HG03066 (cell line): ENCODE measurements at regions not wholly inside any gene's neighbourhood (a gene's known extent, or its start where the extent isn't known, plus 50 kb on each side); places are given as distances from the start of the nearest gene placed in this dataset.

Experiments used
- ATAC-seq: cut with Tn5 transposase; IDR thresholded peaks from one replicate; pipeline ENCODE4 v1.9.1; 2021; ENCODE audit warnings: low read depth; ENCODE audit not compliant: unreplicated experiment

DNA sequence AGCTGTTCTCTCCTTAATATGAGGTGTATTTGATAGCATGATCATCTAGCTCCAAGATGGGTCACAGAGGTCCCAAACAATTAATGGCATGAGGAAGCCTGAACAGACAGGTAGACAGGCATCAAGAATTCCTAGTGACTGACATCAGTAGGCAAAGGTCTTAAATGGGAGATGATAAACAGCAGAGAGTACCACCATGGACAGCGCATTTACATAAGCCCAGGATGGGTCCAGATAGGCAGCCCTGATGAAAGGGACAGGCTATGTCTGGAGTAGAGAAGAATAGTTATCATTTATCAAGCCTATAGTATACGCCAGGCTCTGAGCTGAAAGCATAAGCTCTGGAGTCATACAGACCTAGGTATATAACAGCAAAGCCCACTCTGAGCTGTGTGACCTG is 434.7 kb upstream of the SETBP1 start:
- no peak for ATAC-seq

DNA sequence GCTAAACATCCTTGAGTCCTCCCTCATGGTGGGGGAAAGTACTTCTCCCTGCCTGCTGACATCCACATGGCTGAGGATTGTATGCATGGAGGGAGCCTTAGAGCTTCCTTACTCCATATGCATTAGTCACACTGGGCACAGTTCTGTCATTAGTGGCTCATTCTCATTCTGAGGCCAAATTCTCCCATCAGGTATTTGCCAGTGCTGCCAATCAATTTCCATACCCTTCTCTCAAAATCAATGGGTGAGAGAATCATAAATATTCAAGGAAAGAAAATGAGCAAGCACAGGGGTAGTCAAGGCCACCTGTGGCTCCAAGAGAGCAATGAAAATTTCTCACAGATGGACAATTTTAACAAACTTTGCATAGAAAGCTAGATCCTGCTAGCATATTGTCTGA is 422.6 kb upstream of the SETBP1 start:
- no peak for ATAC-seq

DNA sequence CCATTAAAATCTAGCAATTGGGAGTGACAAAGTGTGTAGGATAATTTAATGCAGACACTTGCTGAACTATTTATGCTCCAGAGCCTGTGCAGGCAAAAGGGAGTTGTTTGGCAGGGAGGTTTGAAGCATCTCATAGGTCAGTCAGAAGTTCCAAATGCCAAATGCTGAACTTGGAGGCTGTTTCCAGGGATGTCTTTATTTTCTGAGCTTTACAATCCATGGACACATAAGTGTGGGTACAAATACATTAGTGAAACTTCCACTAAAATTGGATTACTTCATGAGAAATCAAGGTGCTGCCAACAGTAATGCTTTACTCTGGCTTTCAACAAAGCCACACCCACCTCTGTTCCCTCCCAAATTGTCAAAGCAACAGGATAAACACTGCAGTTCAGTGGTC is 422.1 kb upstream of the SETBP1 start:
- no peak for ATAC-seq

DNA sequence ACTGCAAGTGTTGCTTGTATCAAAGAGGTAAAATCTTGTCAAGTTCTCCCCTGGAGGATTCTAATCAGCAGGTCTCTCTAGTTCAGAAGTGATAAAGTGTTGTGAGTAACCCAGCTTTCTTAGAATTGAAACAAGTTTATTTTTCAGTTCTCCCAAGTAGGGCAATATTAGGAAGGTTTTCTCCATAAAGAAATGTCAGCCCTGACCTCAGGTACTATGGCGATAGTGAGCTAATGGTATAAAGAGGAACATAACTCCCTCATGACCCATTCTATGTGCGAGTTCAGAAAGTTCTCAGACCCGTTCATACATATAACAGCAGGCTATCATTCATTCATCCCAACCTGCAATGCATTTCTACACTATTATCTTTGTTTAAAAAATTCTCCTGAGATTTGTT is 421.1 kb upstream of the SETBP1 start:
- no peak for ATAC-seq

DNA sequence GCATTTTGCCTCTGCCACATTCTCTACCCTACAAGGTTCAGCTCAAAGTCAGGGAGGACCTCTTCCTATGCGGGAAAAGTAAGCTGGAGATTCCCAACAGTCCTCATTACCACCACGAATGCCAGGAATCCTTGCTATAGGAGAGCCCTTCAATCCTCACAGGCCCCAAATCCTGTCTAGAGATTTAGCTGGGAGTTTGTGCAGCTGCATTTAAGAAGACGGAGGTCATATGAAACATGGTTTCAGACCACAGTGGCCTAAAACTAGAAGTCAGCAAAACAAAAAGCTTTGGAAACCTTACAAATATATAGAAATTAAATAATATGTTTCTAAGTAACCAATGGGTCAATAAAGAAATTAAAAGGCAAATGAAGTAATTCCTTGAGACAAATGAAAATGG is 415.3 kb upstream of the SETBP1 start:
- no peak for ATAC-seq

DNA sequence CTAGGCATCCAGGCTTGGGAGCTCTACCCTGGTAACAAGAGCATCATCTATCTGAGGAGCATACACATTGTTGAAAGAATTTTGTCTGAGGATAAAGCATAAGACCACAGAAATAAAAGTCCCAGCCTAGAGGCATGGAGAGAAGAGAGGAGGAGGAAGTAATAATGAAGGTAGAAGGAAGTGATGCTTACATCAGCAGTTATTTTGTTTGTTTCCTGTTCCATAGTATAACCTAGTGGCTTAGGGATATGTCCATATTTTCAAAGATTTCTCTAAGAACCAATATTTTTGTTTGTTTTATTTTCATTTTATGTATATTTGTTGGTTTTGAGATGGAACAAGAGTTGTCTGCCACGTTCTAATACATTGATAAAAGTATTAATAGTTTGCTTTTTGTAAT is 407.4 kb upstream of the SETBP1 start:
- no peak for ATAC-seq

DNA sequence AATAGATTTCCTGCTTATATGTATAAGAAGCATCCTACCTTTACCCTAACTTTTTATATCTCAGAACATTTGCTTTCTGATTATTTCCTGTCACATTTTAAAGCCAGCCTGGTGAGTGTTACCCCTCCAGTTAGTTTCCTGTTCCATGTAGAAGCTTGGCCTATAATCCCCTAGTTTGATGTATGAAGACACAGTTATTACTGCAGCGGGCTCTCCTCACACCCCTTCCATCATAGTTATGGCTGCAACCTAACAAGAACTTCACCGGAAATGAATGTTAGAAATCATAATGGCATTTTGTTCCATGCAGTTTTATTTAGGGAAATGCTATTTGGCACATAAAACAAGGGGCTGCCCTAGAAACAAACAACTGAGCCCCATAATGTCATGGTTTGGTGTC is 400.2 kb upstream of the SETBP1 start:
- ATAC-seq: no peak

DNA sequence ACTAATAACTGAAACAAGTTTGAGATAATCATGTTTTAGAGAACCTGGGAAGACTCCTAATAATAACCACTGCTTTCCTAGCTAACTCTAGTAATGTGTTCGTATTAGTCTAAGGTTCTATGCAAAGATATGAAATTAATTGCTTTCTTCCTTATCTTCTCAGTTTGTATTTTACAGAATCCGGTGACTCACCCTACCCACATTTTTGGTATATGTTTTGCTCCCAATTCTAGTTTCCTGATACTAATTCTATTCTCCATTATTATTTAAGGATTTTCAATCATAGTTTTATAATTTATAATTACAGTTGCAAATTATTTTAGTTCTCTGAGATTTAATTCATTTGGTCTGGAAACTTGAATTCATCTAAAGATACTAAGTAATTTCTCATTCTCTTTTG is 394.6 kb upstream of the SETBP1 start:
- ATAC-seq: no peak

DNA sequence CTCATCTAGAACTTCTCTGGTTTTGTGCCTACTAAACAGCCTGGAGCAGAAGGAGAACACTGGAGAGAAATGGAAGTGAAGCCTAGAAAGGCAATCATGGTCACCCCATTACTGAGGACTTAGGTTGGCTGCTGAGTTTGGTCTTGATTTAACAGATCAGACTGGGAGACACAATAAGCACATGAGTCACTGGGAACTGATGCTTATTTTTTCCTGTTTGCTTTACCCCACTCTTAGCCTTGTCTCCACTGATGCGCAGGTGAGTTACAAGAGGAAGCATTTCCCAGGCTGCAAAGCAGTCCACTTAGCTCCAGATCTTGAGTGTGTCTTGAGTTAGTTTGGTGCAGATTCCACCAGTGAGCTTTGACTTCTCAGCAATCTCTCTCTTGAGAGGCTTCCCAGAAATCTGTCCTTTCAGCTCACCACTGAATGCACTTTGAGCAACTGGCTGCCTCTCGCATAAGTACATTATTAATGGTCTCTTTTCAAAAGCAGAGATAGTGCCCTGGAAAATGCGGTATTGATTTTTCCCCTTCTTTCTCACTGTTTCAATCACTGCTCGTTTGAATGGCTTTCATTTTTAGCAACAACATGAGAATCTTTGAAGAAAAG is 390.2 kb upstream of the SETBP1 start:
- no peak for ATAC-seq

DNA sequence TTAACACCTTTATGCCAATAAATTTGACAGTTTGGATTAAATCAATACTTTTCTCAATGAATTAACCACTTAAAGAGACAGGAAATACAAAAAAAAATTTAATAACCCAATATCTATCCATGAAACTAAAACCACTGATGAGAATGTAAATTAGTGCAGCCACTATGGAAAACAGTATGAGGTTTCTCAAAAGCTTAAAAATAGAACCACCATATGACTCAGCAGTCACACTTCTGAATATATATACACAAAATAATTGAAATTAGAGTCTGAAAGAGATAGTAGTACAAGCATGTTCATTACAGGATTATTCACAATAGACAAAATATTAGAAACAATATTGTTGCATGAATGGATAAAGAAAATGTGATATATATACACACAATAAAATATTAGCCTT is 382.1 kb upstream of the SETBP1 start:
- ATAC-seq: no peak

DNA sequence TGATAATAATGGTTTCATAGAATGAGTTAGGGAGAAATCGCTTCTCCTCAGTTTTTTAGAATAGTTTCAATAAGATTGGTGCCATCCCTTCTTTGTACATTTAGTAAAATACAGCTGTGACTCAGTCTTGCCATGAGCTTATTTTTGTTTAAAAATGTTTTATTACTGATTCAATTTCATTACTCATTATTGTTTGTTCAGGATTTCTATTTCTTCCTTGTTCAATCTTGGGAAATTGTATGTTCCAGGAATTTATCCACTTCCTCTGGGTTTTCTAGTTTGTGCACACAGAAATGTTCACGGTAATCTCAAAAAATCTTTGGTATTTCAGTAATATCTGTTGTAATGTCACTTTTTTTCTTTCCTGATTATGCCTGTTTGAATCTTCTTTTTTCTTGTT is 371.5 kb upstream of the SETBP1 start:
- no peak for ATAC-seq

DNA sequence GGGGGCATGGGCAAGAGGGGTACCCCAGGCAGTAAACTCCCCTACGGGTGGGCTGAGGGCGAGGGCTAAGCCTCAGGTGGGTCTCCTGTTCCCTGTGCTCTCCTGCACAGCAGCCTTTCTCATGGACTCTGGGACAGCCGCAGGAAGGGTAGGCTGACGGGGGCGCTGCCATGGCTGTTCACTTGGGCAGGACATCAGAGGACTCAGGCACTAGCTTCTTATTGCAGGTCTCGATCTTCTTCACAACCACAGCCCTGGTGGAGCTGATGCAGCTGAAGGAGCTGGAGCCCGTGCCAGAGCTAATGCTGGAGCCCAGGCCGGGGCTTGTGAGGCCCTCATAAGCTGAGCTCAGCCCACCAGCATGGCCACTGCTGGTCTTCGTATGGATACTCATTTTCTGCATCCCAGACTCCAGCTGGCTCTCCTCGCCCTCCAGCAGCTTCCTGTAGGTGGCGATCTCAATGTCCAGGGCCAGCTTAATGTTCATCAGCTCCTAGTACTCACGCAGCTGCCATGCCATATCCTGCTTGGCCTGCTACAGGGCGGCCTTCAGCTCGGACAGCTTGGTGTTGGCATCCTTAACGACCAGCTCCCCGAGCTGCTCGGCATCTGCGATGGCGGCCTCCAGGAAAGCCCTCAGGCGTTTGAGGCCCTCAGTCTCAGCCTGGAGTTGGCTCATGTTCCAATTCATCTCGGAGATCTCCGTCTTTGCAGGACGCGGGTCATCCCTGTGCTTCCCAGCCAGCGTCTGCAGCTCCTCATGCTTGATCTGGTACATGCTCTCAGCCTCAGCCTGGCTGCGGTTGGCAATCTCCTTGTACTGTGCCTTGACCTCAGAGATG is 359.8 kb upstream of the SETBP1 start:
- ATAC-seq: no peak

DNA sequence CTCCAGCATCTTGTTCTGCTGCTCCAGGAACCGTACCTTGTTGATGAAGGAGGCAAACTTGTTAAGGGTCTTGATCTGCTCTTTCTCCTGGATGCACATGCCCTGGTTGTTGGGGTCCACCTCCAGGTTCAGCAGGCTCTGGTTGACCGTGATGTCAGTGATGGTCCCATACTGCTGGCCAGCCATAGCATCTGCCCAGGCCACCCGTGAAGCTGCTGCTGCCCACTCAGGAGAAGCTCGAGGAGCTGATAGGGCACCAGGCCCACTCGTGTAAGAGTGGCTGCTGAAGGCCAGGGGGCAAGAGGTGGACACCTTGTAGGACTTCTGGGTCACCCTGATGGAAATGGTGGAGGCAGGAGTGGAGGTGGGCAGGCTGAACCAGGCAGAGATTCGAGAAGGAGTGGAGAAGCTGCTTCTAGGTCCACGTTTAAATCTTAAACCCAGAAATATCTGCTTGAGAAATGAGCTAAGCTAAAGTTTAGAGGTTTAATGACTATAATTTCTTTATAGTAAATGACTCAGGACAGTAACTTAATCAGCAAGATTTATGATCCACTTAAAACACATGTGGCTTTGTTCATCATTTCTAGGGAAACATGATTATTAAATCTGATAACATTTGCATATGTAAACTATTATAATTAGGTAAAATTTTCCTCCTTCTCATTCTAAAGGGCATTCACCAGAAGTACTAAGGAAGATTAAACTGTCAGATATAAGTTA is 358.7 kb upstream of the SETBP1 start:
- ATAC-seq: no peak

DNA sequence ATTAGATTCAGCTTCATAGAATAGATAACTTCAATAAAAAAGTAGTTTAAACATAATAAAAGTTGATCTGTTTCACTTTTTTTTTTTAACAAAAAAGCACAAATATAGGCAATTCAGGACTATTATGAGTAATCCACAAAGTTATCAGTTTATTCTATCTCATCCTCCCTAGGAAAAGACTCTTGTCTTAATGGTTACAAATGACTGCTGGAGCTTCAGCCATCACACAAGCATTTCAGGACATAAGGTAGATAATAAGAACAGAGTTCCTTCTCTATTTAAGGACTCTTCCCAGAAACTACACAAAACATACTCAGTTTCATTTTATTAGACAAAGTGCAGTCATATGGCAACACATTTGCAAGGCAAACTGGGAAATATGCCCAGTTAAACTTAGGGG is 357.6 kb upstream of the SETBP1 start:
- ATAC-seq: no peak

DNA sequence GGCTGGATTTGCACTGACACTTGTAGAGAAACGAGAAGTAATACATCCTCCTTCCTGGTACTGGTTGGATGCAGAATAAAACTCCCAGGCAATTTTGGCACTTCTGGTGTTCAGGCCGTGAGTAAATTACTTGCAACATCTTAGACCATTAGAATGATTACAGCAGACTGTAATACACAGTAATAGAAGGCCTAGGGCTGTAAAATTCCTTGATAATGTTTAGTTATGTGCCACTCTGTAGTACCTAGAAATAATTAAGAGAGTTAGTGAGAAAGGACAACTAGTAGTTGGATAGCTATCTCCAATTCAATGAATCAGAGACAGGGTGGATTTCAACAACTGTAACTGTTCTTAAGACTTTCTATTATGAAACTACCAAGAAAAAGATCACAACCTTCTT is 356.3 kb upstream of the SETBP1 start:
- no peak for ATAC-seq

DNA sequence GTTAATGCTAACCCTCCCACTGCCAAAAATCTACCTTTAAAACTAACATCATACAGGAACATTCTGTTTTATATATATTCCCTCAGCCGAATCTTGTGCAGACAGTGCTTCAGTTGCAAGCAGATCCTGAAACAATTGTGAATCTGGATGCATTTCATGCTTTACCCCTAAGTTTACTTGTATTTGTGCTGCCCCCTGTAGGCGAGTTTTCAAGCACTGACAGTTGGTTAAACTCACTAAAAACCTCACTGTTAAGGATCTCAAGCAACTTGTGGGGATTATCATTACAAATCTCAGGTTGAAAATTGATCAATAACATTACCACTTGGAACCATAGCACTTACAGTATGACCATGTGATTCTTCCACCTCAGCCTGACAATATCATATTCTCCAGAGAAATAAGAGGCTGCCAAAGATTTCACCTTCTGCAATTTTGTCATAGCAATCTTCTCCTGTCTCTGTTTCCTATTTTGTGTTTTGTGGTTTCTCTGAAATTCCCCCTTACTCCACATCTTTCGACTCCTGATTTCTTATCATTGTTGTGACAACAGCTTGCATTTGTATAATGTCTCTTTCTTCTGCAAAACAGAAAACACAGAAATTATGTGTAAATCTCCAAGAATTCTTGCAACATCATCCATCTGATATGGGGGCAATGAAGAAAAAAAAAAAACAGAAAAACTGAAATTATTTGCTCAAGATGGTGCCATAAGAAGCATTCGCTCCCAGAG is 354.6 kb upstream of the SETBP1 start:
- ATAC-seq: no peak

DNA sequence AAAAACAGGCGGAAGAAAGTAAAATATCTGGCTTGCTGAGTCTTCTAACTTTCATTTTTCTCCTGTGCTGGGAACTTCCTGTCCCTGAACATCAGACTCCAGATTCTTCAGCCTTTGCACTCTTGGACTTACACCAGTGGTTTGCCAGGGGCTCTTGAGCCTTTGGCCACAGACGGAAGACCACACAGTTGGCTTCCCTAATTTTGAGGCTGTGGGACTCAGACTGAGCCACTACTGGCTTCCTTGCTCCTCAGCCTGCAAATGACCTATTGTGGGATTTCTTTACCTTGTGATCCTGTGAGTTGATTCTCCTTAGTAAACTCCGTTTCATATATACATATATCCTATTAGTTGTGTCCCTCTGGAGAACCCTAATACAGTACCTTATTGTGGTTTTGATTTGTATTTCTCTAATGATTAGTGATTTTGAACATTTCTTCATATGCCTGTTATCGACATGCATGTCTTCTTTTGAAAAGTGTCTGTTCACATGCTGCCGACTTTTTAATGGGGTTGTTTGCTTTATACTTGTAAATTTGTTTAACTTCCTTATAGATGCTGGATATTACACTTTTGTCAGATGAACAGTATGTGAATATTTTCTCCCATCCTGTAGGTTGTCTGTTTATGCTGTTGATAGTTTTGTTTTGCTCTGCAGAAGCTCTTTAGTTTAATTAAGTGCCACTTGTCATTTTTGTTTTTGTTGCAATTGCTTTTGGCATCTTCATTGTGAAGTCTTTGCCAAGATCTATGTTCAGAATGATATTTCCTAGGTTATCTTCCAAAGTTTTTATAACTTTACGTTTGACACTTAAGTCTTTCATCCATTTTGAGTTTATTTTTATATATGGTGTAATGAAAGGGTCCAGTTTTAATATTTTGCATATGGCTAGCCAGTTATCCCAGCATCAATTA is 348.8 kb upstream of the SETBP1 start:
- ATAC-seq: no peak

DNA sequence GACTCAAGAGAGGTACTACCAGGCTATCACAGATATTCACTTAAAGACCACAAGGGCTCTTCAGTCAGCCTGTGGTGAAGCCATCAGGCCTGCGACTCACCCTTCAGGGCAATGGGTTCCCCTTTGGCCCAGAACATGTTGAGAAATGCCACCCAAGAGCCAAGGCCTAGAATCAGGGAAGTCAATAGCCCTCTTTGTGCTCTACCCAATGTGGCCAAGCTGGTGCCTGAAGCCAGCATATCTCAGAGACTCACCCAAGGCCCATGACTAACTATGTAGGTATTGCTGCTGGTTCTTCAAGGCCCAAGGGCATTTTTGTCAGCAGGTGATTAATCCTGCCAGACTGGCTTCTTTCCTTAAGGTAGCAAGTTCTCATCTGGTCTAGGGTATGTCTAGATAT is 338.9 kb upstream of the SETBP1 start:
- ATAC-seq: no peak

DNA sequence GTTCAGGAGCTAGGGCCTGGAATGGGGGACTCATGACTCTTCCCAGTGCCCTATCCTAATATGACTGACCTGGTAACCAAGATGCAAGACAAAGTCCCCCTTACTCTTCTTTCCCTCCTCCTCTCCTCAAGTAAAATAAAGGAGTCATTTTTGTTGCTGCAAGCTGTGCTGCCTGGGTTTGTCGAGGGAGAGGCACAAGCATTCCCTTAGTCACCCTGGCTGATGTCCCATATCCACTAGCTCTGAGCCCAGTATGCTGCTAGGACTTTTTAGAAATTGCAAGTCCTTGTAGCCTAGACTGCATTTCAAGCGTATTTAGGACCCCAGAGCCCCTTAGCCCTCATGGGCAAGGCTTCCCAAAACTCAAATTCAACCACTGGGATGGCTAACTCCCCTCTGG is 338.5 kb upstream of the SETBP1 start:
- ATAC-seq: no peak

DNA sequence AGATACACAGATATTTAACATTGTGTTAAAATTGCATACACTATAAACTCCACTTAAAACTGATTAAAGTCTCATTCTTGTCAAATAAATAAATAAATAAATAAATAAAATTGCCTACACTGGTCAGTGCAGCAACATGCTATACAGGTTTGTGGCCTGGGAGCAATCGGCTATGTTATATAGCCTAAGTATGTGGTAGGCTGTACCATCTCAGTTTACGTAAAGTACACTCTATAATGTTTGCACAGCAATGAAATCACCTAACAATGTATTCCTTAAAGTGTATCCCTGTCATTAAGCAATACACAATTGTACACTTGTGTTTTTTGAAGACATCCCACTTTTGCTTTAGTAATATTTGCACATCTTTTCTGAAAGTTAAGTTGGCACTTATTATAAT is 337.7 kb upstream of the SETBP1 start:
- ATAC-seq: no peak
